Ishikawa (cell line): ENCODE measurements at regions not wholly inside any gene's neighbourhood (a gene's known extent, or its start where the extent isn't known, plus 50 kb on each side); places are given as distances from the start of the nearest gene placed in this dataset.

Experiments
- CEBPB ChIP-seq: IDR thresholded peaks from 2 replicates; pipeline ENCODE4 v1.6.1; 2012
- CREB1 ChIP-seq: IDR thresholded peaks from 2 replicates; pipeline ENCODE4 v1.6.1; 2012; ENCODE audit warnings: low read depth
- EP300 ChIP-seq: IDR thresholded peaks from 2 replicates; pipeline ENCODE4 v1.6.1; 2012; ENCODE audit warnings: borderline replicate concordance
- FOXM1 ChIP-seq: IDR thresholded peaks from 2 replicates; pipeline ENCODE4 v1.6.1; 2012; ENCODE audit warnings: low read depth, borderline replicate concordance
- MAX ChIP-seq: IDR thresholded peaks from 2 replicates; pipeline ENCODE4 v1.6.1; 2012
- NFIC ChIP-seq: IDR thresholded peaks from 2 replicates; pipeline ENCODE4 v1.6.1; 2012
- RAD21 ChIP-seq: IDR thresholded peaks from 2 replicates; pipeline ENCODE4 v1.6.1; 2012; ENCODE audit warnings: low read depth
- REST ChIP-seq: IDR thresholded peaks from 2 replicates; pipeline ENCODE4 v1.6.1; 2012; ENCODE audit warnings: low read depth, mild to moderate bottlenecking
- TAF1 ChIP-seq: IDR thresholded peaks from 2 replicates; pipeline ENCODE4 v1.6.1; 2012; ENCODE audit warnings: low read depth, mild to moderate bottlenecking
- TCF12 ChIP-seq: IDR thresholded peaks from 2 replicates; pipeline ENCODE4 v1.6.1; 2012; ENCODE audit warnings: low read depth
- YY1 ChIP-seq: IDR thresholded peaks from 2 replicates; pipeline ENCODE4 v1.6.1; 2012; ENCODE audit warnings: low read depth
- ZBTB7A ChIP-seq: IDR thresholded peaks from 2 replicates; pipeline ENCODE4 v1.6.1; 2012; ENCODE audit warnings: low read depth

GRCh38 chr4:42819863-42820514 is 72.5 kb upstream of the GRXCR1 start:
- TF ChIP-seq MAX (no peak), ZBTB7A (no peak), YY1 (no peak), CEBPB (no peak), EP300 (no peak), FOXM1 (no peak), TCF12 (no peak), CREB1 (no peak), TAF1 (no peak), RAD21 (no peak), NFIC (no peak), REST (no peak)
